Dedifferentiated amniotic fluid mesenchymal stem cell (primary cell): ENCODE measurements at regions not wholly inside any gene's neighbourhood (a gene's known extent, or its start where the extent isn't known, plus 50 kb on each side); places are given as distances from the start of the nearest gene placed in this dataset.

Experiments used
- DNase-seq: peaks from one replicate; pipeline ENCODE4 v3.0.0-alpha.2; 2016; ENCODE audit errors: extremely low spot score

DNA sequence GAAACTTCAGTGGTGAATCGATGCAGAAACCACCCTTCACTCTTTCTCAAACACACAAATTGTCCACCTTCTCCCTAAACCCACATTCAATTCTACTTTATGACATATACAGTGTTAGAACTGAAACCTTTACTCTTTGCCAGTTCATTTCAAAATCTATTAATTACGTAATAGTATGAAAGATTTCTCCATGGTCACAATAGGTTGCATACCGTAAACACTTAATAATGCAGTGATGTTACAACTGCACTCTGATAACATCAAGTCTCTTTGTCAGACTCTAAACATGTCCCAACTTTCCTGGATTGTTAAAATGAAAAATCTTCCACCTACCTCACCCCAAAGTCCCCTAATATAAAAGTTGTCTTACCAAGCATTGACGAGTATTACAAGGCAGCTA is 111.8 kb upstream of the PROK2 start:
- no peak for DNase-seq

DNA sequence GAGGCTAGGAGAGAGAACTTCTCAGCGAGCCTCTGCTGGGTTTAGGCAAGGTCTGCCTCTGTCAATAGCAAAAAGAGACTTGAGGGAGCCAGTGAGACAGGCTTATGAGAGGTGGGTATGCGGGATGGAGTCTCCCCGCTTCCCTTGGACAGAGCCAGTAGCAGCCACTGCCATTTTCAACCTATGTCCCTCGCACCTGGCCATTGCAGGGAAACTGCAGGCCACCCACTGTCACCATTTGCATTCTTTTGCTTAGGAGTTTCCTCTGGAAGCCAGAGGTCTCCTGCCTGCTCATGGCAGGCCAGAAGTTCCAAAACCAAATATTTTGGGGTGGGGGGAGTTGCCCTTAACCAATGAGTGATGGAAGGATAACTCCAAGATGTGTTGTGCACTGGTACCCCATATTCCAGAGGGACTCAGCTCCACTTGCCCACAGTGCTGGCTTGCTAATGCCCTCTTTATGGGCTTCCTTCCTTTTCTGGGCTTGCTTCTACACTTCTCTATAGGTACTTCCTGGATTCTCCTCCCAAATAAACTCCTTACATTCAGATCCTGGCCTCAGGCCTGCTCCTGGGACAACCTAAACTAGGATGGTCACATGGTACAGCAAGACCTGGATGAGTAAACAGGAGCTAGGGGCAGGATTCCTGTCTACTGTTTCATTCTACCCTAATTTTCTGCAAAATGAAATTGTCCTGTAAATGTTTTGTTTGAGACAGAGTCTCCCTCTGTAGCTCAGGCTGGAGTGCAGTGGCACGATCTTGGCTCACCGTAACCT is 108.9 kb upstream of the PROK2 start:
- DNase-seq, result no peak

DNA sequence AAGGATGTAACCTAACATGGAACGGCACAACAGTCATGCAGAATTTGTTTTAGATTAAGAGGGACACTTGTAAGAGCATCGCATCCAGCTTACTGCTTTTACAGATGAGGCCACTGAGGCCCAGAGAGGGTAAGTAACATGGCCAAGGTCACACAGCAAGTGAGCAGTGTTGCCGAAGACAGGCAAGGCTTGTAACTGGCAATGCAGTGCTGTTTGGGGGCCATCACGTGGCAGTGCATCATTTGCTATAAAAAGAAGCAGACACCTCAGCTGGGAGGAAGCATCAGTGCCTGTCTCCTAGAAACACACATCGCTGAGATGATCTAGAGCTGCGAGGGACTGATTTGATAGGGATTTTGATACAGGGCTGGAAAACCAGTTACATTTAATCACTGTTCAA is 108.2 kb upstream of the PROK2 start:
- no peak for DNase-seq

DNA sequence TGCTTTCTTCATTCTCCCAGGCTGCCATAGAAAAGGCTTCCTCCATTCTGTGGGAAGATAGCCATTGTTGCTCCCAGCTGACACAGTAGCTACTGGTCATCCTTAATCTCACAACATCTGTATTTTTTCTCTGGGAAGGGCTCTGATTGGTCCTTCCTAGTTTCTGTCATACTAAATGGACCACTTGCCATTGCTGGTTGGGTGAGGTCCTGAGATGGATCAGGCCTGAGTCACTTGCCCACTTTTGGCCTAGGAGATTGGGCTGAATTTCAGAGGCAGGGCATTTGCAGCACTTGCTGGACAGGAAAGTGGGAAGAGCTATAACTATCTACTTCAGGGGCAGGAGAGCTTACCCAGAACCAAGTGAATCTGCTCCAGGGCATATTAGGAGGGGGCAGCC is 106.5 kb upstream of the PROK2 start:
- no peak for DNase-seq

DNA sequence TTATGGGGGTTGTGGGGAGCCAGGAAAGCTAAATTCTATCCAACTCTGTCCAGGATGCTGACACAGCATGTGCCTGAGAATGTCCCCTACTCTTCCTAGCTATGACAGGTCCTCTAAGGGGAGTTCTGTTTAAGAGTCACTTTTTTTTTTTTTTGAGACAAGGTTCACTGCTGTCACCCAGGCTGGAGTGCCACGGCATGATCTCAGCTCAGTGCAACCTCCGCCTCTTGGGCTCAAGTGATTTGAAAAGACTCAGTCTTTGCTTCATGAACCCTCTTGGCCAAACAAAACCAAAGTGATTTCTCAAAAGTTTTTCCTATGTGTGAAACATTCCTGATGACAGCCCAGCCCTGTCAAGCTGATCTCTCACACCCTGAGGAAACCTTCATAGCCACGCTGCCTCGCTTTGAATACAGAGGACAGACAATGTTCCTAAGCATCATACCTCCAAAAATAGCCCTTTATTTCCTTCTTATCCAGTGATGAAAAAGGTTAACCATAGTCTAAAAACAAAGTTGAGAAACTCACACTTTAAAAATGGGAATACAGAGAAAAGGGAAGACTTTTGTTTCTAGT is 105.5 kb upstream of the PROK2 start:
- no peak for DNase-seq

DNA sequence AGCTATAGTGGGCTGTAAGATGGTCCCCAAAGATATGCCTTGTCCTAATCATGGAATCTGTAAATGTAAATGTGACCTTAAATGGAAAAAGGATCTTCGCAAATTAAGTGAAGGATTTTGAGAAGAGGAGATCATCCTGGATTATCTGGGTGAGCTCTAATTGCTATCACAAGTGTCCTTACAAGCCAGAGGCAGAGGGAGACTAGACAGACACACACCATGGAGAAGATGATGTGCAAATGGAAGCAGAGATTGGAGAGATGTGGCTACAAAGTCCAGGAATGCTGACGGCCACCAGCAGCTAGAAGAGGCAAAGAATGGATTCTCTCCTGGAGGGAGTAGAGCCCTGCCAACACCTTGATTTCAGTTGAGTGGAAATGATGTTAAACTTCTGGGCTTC is 102.3 kb upstream of the PROK2 start:
- no peak for DNase-seq

DNA sequence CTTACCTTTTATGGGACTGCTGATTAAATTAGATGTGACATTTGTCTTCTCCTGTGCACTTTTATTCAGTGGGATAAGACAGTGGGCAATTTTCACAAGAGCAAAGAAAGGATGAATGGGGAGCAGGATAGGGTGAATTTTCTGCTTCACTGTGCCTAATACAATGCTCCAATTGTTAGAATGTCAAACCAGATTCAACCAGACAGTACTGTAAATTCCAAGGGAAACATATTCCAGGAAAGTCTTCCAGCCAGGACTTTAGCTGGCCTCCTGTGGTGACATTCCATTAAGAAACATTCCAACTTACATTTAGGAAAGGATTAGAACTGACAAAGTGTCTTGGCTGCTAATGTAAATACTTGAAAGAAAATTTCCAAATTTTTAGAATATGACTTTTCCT is 100.1 kb upstream of the PROK2 start:
- no peak for DNase-seq

DNA sequence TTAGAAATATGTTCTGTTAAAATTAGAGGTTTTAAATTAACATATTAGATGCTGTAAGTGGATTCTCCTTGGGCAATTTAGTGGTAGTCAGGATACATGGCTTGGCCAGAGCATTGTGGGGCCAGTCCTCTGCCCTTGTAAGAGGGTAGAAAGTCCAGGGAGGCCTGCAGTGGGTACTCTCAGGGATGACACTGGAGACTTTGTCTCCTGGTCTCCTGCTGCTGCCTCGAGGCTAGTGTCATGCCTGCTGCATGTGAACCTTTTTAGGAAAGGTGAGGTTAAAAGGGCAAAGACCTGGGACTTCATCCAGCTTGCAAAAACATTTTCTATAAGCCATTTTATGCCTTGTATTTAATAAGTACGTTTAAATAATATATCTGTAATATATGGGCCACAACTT is 96.8 kb upstream of the PROK2 start:
- DNase-seq, result no peak

DNA sequence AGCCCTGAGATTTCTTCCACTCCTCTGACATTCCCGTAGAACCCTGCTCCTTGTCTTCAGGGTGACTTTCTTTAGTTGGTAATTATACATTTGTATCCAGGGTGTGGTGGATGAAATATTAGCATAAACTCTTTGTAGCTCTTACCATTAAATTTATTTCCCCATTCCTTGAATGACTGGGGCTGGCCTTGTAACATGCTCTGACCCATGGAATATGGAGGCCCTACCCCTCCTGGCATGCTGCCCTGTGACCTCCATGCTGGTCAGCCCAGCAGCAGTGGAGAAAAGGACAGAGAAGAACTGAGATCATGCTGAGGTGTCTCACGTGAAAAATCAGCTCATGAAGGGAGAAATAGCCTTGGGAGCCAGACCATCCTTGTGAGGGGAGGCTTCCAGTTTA is 96.1 kb upstream of the PROK2 start:
- DNase-seq, result no peak

DNA sequence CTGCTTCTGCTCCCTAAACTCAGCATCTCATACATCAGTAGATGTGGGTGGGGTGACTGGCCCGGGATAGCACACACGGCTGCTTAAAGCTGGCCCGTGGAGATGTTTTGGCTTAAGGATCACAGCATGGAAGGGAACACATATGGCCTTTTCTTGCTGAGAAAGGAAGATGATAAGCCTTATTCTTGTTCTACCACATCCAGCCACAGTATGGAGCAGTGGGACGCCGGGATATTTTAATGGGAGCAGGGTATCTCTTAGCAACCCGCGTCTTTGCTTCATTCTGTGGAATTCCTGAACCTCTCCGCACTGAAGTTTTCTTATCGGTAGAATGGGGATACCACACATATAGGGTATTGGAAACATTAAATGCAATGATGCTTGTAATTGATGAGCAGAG is 94.1 kb upstream of the PROK2 start:
- DNase-seq, result no peak

DNA sequence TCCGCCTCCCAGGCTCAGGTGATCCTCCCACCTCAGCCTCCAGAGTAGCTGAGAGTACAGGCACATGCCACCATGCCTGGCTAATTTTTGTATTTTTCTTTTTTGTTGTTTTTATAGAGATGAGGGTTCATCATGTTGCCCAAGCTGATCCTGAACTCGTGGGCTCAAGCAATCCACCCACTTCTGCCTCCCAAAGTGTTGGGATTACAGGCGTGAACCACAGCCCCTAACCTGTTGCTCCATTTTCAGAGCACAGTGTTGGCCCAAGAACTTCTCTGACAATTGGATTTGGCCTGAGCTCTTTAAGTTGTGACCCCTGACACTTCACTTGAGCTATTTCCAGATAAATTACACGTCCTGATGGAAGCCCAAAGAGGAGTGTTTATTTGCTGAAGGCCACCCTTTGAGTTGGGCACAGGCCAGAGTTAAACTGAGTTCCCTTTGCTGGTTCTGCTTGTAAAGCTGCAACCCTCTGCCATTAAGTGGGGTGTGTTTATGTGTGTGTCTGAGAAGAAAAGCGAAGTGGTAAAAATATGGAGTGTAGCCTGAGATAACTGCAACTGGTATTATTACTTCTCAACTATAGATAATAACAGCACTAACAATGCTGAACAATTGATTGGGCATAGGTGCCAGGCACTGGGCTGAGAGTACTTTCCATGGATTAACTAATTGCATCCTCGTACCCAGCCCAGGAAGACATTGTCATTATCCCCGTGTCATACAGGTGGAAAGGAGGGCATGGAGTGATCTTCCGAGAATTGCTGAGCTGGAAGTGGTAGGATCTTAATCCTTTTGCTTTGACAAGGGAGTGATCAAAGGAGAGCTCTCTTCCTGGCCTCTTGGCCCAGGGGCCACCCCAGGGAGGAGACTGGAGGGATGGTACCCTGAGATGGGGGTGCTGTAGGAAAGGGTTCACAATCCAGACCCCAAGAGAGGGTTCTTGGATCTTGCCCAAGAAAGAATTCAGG is 91.5 kb upstream of the PROK2 start:
- no peak for DNase-seq

DNA sequence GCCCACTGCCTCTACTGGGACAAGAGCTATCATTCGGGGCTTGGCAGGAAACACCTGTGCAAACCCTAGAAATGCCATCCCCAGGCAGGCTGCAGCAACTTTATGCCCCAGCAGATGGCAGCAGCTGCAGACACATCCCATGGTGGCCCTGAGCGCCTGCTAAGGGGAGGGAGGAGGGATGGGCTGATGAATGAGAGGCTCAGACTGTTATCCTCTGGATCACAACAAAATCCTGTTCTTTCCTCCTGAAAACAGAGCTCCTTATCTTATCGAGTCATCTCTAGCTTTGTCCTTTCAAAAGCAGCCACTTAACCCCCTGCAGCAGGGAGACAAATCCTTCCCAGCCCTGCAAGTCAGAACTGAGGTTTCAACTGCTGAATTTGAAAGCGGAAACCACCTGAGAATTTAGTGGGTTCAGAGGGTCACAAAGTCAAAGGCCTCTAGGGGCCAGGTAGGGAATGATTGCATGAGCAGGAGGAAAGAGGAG is 90.6 kb upstream of the PROK2 start:
- peak; percentile 65 for DNase-seq

DNA sequence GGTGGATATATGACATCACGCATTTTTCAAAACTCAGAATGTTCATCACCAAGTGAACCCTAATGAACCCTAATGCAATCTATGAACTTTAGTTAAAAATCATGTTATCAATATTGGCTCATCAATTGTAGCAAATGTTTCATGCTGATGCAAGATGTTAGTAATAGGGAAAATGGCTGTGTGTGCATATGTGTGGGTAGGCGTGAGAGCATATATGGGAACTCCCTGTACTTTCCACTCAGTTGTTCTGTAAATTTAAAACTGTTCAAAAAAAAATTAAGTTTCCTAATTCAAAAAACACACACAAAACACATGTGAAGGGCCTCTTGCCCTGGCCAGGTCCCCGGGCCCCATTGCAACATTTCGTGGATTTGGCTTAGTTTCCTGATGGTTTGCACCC is 89.7 kb upstream of the PROK2 start:
- no peak for DNase-seq

DNA sequence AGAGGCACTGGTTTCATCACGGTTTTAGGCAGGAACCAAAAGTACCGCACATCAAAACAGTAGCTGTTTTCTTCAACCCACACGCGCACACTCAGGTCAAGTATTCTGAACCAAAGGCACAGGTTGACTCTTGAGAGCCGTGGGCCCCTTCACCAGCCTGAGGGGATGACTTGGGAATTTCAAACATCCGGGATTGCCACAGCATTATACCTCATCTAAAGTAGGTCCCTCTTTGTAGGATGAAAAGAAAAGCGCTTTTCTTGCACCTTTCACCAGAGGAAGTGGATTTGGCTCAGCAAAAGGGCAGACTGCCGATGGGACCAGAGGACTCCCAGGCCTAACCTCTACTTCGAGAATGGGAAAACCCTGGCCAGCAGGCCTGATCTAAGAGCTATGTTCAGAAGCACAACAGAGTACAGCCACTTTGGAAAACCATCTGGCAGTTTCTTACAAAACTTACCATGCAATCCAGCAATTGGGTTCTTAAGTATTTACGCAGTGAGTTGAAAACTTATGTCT is 88.2 kb upstream of the PROK2 start:
- DNase-seq, result no peak

DNA sequence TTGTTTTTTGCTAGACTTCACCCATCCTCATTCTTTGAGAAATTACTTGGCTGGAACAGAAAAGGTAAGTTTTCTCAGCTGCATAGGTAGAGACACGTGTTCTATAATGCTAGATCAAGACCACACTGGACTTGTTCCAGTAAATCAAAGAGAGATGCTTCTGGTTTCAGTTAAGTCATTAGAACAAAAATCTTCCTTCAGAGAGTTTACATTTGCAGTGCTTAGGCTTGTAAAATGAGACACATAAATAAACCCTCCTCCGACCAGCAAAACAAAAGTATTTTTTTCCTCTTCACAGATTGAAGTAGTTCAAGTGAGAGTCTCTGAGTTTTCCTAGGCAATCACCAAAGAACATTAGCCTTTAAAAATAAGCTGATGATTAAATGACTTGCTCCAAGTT is 87.3 kb upstream of the PROK2 start:
- DNase-seq, result peak; percentile 19

DNA sequence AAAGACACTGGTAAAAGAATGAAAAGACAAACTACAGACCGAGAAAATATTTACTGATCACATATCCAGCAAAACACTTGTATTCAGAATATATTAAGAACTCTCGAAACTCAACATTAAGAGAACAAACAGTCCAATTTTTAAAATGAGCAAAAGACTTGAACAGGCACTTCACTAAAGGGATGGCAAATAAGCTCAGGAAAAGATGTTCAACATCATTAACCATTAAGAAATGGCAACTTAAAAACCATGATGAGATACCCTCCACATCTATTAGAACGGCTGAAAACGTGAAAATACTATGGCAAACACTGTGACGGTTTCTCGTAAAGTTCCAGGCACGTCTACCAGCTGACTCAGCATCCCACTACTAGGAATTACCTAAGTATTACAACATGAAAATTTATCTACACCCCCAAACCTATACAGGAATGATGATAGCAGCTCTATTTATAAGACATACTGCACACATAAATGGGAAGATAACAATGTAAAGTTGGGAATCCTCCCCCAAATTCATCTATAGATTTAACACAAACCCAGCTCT is 86.1 kb upstream of the PROK2 start:
- DNase-seq, result no peak

DNA sequence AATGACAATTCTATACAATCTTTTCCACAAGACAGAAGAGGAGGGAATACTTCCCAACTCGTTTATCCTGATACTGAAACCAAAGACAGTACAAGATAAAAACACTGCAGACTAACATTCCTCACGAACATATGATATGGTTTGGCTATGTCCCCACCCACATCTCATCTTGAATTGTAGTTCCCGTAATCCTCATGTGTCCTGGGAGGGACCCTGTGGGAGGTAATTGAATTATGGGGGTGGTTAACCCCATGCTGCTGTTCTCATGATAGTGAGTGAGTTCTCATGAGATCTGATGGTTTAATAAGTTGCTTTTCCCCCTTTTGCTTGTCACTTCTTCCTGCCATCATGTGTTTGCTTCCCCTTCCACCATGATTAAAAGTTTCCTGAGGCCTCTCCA is 83.9 kb upstream of the PROK2 start:
- no peak for DNase-seq

DNA sequence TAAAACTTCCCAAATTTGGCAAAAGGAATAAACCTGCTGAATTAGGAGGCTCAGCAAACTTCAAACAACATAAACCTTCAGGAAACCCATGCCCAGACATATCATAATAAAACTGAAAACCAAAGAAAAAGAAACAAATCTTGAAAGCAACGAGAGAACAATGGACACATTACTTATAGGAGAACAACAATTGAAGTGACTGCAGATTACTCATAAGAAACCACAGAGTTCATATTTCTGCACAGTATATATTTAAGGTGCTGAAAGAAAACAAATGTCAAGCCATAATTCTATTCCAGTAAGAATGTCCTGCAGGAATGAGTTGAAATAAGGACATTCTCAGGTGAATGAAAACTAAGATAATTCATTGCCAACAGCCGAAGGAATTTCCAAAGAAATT is 80.8 kb upstream of the PROK2 start:
- no peak for DNase-seq

DNA sequence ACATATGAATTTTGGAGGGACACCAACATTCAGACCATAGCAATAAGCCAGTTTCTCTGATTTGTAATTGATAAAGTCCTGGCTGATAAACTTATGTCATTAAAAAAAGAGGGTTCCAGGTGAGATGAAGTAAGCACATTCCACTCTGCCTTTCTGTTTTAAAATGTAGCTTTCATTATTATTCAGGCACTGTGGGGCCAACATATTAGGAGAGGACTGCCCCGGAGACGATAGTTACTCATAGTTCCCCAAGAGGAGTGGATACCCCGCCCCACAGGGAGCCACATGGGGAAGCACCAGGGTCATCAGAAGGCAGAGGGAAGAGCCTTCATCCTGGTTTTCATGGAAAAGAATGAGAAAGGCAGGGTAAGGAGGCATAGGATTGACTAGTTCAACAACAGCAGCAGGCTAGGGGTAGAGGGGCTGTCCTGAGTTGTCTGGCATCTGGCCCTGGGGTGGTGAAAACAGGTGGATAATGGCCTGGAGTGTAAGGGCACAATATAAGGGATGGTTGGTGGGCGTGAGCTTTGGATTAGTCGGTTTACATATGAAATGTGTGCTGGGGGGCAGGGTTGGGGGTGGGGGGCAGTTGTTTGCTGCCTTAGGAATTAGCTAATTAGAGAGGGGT is 78.7 kb upstream of the PROK2 start:
- DNase-seq, result no peak

DNA sequence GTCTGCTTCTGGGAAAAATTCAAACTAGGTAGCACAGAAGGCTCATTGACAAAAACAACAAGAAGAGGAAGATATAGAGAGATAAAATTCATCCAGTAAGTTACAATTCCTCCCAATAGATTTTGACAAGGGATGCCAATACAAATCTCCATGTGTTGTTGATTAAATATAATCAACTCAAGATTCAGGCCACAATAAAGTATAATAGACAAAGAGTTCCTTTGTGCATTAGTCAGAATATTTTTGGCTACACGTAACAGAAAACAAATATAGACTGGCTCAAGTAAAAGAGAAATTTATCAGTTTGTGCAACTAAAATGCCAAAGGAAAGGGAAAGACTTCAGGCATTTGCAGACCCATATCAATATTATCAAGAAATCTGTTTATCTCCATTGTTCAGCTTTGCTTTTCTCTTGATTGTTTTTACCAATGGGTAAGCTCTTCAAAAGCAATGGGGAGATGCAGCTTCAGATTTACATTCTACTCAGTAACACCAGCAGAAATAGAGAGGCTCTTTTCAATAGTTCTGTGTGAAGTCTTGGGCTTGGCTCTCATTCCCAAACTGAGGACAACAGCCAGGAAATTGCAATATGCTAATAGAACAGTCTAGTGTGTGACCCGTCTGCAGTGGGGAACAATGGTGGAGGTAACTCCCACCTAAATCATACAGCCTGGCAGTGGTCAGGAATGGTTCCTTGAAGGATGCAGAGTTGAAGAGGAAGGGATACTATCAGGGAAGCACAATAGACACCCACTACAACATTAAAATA is 77.6 kb upstream of the PROK2 start:
- DNase-seq, result peak; percentile 37

DNA sequence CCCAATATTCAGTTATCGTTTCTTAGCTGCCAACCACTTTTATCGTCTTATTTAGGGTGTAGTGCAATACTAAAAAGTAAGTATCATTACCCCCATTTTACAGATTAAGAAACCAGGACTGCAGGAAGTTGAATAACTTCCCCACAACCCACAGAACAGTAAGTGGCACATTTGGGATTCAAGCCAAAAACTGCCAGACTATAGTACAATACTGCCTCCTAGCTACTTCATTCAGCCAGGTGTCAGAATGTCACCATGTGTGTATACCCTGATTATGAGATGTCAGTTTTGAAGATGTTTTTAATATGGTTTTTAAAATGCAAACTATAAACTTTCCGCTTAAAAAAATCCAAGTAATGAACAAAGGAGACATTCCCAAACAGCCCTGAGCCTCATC is 74.2 kb upstream of the PROK2 start:
- no peak for DNase-seq
